CD4-positive, alpha-beta T cell (primary cell): ENCODE measurements at regions not wholly inside any gene's neighbourhood (a gene's known extent, or its start where the extent isn't known, plus 50 kb on each side); places are given as distances from the start of the nearest gene placed in this dataset.
"Not testable (repeated sequence)": the region's sequence is repeated elsewhere in the genome, so short reads cannot be mapped to it uniquely, and the experiment has no call there.

ENCODE experiments used
- ATAC-seq: fragments of 200-7000 bp; cut with Tn5 transposase; one replicate; pipeline ENCODE4 v1.10.0; 2022; ENCODE audit warnings: mild to moderate bottlenecking; ENCODE audit not compliant: poor library complexity
- CTCF ChIA-PET: fragments of 350-600 bp; sonication (Branson Sonifier 250); formaldehyde crosslinking; loops from one replicate; lab custom pipeline; 2021; ENCODE audit warnings: antibody characterized with exemption, inconsistent platforms; lab: Charles Lee
- POLR2A ChIA-PET: fragments of 350-600 bp; sonication (Branson Sonifier 250); formaldehyde crosslinking; loops from one replicate; lab custom pipeline; 2021; ENCODE audit warnings: antibody characterized with exemption, inconsistent platforms; lab: Charles Lee
- DNase-seq, 14 experiments: peaks; one replicate each; pipeline ENCODE4 v3.0.0-alpha.2; 2013 to 2020; ENCODE audit warnings: mixed read lengths in 2 of 14
- H3K27ac ChIP-seq, 2 donors: one replicate each; pipeline versions ENCODE4 v1.5.1 to v1.7.0; 2013; ENCODE audit warnings: low read length in 2 of 2, low read depth in 1 of 2, mild to moderate bottlenecking in 1 of 2
- H3K27me3 ChIP-seq, 2 experiments: 1 replicate in 1 of 2; 2 replicates in 1 of 2; pipeline versions ENCODE4 v1.6.1 to v1.7.0; 2013; ENCODE audit warnings: low read length in 2 of 2, control low read depth in 1 of 2, mild to moderate bottlenecking in 1 of 2, moderate library complexity in 1 of 2; ENCODE audit not compliant: insufficient read depth in 2 of 2, control insufficient read depth in 1 of 2
- H3K36me3 ChIP-seq: one replicate; pipeline ENCODE4 v1.6.1; 2013; ENCODE audit warnings: low read length, control low read depth; ENCODE audit not compliant: insufficient read depth
- H3K4me1 ChIP-seq: one replicate; pipeline ENCODE4 v1.6.1; 2013; ENCODE audit warnings: low read length, control low read depth; ENCODE audit not compliant: insufficient read depth
- H3K4me3 ChIP-seq: one replicate; pipeline ENCODE4 v1.5.1; 2013; ENCODE audit warnings: mild to moderate bottlenecking, low read length, moderate library complexity
- H3K9me3 ChIP-seq, 2 experiments: 1 replicate in 1 of 2; 2 replicates in 1 of 2; pipeline versions ENCODE4 v1.6.1 to v1.7.0; 2013; ENCODE audit warnings: low read length in 2 of 2, mild to moderate bottlenecking in 2 of 2, control low read depth in 1 of 2, moderate library complexity in 1 of 2; ENCODE audit not compliant: control insufficient read depth in 1 of 2, insufficient read depth in 1 of 2
- H3K27ac Mint-ChIP-seq: one replicate; pipeline ENCODE4 v1.8.0; 2020; ENCODE audit warnings: mixed read lengths
- H3K27me3 Mint-ChIP-seq: one replicate; pipeline ENCODE4 v1.8.0; 2021; ENCODE audit warnings: mixed read lengths
- H3K36me3 Mint-ChIP-seq: one replicate; pipeline ENCODE4 v1.8.0; 2021; ENCODE audit warnings: low read depth, mixed read lengths
- H3K4me1 Mint-ChIP-seq: one replicate; pipeline ENCODE4 v1.8.0; 2021; ENCODE audit warnings: low read depth, mixed read lengths
- H3K4me3 Mint-ChIP-seq: one replicate; pipeline ENCODE4 v1.8.0; 2020; ENCODE audit warnings: mild to moderate bottlenecking, mixed read lengths
- H3K9me3 Mint-ChIP-seq: one replicate; pipeline ENCODE4 v1.8.0; 2020; ENCODE audit warnings: mixed read lengths
- intact Hi-C, 2 experiments: fragments of 100-400 bp; cut with DNase I in 1 of 2; cut with micrococcal nuclease in 1 of 2; formaldehyde crosslinking; loops; one replicate each; pipeline versions ENCODE4 v1.15.1 to v1.9.0; 2023 to 2025; cut with DNase I, micrococcal nuclease
- TF ChIP-seq, protein P1 (sequence below): fragments of 200-600 bp; IDR thresholded peaks from one replicate; pipeline ENCODE4 v1.8.0; 2022; ENCODE audit warnings: antibody characterized with exemption, mild to moderate bottlenecking

DNA sequence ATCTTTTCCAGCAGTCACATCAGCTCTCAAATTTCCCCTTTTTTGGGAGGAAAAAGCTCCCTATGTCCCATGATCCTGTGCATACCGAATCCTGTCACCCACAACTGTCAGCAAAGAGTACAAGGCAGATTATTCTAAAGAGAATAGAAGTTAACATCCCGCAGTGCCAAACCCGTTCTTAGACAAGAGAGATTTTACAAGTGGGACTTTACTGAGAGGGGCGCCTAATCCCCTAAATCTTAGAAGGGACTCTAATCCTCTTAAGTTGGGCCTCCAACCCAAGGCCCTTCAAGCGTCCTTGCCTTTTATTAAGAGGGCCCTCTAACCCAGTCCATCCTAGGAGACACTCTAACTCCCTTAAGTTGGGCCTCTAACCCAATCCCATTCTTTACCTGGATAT is 193.9 kb downstream of the CPXCR1 start:
- Histone ChIP-seq H3K27me3 (no peaks in the 10 kb centered on the region), H3K4me3 (no peak overlapping the region), H3K27ac (no peak overlapping the region), H3K9me3 (no peaks in the 10 kb centered on the region), H3K4me1 (no peaks in the 10 kb centered on the region), H3K36me3 (no peaks in the 10 kb centered on the region)
- DNase-seq (no peak), ATAC-seq (no peak)
- Mint-ChIP-seq H3K36me3 (no peaks in the 10 kb centered on the region), H3K9me3 (no peaks in the 10 kb centered on the region), H3K4me3 (no peak overlapping the region), H3K27ac (no peak overlapping the region), H3K4me1 (no peaks in the 10 kb centered on the region), H3K27me3 (no peaks in the 10 kb centered on the region)
- ChIA-PET CTCF (no interaction called here), POLR2A (no interaction called here)
- TF ChIP-seq, protein P1, sequence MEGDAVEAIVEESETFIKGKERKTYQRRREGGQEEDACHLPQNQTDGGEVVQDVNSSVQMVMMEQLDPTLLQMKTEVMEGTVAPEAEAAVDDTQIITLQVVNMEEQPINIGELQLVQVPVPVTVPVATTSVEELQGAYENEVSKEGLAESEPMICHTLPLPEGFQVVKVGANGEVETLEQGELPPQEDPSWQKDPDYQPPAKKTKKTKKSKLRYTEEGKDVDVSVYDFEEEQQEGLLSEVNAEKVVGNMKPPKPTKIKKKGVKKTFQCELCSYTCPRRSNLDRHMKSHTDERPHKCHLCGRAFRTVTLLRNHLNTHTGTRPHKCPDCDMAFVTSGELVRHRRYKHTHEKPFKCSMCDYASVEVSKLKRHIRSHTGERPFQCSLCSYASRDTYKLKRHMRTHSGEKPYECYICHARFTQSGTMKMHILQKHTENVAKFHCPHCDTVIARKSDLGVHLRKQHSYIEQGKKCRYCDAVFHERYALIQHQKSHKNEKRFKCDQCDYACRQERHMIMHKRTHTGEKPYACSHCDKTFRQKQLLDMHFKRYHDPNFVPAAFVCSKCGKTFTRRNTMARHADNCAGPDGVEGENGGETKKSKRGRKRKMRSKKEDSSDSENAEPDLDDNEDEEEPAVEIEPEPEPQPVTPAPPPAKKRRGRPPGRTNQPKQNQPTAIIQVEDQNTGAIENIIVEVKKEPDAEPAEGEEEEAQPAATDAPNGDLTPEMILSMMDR: no peak
- intact Hi-C loops: no loop called here

DNA sequence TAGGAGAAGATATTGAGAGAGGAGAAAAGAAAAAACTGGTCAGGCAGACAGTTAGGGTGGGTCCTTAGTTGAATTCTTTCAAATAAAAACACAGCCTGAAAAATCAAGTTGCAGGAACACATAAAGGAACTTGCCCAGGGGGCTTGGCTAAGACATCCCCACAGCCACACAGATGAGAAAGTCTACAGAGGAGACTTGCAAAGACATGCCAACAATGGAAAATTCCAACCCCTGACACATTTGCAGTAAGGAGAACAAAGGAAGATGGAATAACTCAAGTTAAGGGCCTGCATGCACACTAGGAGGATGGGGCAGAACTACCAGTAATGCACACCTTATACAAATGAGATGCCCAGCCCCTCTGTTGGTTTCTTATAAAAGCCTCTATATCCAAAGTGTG is 197.6 kb downstream of the CPXCR1 start:
- Mint-ChIP-seq H3K4me3 (no peak overlapping the region), H3K27me3 (no peaks in the 10 kb centered on the region), H3K9me3 (no peaks in the 10 kb centered on the region), H3K36me3 (no peaks in the 10 kb centered on the region), H3K4me1 (no peaks in the 10 kb centered on the region), H3K27ac (no peak overlapping the region)
- ChIA-PET CTCF (no interaction called here), POLR2A (no interaction called here)
- Histone ChIP-seq H3K4me1 (no peaks in the 10 kb centered on the region), H3K27ac (no peak overlapping the region), H3K4me3 (no peak overlapping the region), H3K9me3 (no peaks in the 10 kb centered on the region), H3K27me3 (no peaks in the 10 kb centered on the region), H3K36me3 (no peaks in the 10 kb centered on the region)
- intact Hi-C loops: no loop called here
- TF ChIP-seq, protein P1: no peak
- ATAC-seq: no peak
- no peak for DNase-seq

DNA sequence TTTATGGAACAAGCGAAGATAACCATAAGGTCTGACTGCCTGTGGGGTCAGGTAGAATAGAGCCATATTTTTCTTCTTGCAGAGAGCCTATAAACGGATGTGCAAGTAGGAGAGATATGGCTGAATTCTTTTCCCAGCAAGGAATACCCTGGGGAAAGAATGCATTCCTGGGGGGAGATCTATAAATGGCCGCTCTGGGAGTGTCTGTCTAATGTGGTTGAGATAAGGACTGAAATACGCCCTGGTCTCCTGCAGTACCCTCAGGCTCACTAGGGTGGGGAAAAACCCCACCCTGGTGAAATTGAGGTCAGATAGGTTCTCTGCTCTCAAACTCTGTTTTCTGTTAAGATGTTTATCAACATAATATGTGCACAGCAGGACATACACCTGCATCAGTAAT is 209.0 kb downstream of the CPXCR1 start:
- H3K4me3 Mint-ChIP-seq, H3K27ac ChIP-seq, H3K4me3 ChIP-seq, H3K27me3 ChIP-seq, H3K36me3 ChIP-seq, intact Hi-C loops, CTCF ChIA-PET, ATAC-seq, DNase-seq, POLR2A ChIA-PET, H3K9me3 ChIP-seq, H3K9me3 Mint-ChIP-seq, H3K27me3 Mint-ChIP-seq, H3K36me3 Mint-ChIP-seq, H3K27ac Mint-ChIP-seq, H3K4me1 Mint-ChIP-seq, H3K4me1 ChIP-seq: not testable (repeated sequence)

DNA sequence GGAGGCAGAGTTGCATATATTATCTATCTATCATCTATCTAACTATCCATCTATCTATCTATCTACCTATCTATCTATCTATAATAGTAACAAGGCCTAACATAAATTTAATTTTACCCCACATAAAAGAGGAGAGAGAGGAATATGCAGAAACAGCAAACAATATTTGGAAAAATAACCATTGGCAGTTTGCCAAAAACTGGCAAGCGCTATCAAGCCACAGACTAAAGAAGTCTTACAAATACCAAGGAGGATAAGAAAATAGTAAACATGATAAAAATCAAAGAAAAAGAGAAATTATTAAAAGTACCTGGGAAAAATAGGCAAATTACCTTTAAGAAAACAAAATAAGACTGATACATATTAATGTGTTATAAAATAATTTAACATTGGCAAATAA is 230.8 kb downstream of the CPXCR1 start:
- DNase-seq: no peak
- no peak for ATAC-seq

More for the DNA sequence above, 230.8 kb downstream of the CPXCR1 start:
- no peak overlapping the region for H3K27ac ChIP-seq
- intact Hi-C loops: no loop called here
- CTCF ChIA-PET: no interaction called here
- POLR2A ChIA-PET: no interaction called here
- no peaks in the 10 kb centered on the region for H3K27me3 ChIP-seq
- H3K4me1 ChIP-seq: no peaks in the 10 kb centered on the region
- H3K4me1 Mint-ChIP-seq: no peaks in the 10 kb centered on the region
- no peak overlapping the region for H3K4me3 Mint-ChIP-seq
- no peaks in the 10 kb centered on the region for H3K27me3 Mint-ChIP-seq
- no peaks in the 10 kb centered on the region for H3K9me3 Mint-ChIP-seq
- H3K9me3 ChIP-seq: peaks cover 0 to 5% of the 10 kb centered on the region in 2 experiments
- H3K36me3 Mint-ChIP-seq: no peaks in the 10 kb centered on the region
- TF ChIP-seq, protein P1: no peak
- no peaks in the 10 kb centered on the region for H3K36me3 ChIP-seq
- H3K4me3 ChIP-seq: no peak overlapping the region
- H3K27ac Mint-ChIP-seq: no peak overlapping the region
